Right lobe of liver (tissue), 6 donors: ENCODE measurements at regions not wholly inside any gene's neighbourhood (a gene's known extent, or its start where the extent isn't known, plus 50 kb on each side); places are given as distances from the start of the nearest gene placed in this dataset.
"Not testable (repeated sequence)": the region's sequence is repeated elsewhere in the genome, so short reads cannot be mapped to it uniquely, and the experiment has no call there.

Experiments used
- ATAC-seq, 4 donors: fragments of 200-7000 bp; cut with Tn5 transposase; one replicate each; pipeline ENCODE4 v1.9.1; 2020; ENCODE audit warnings: mild to moderate bottlenecking in 4 of 4, moderate library complexity in 4 of 4
- DNase-seq, 3 donors: peaks; one replicate each; pipeline ENCODE4 v3.0.0-alpha.2; 2020
- H3K27ac ChIP-seq, 3 donors: fragments of 200-600 bp; one replicate each; pipeline ENCODE4 v1.8.0; 2022
- H3K27me3 ChIP-seq, 2 donors: fragments of 200-600 bp; one replicate each; pipeline ENCODE4 v1.8.0; 2022
- H3K36me3 ChIP-seq, 4 donors: fragments of 200-600 bp; sonication (generic) in 1 of 4; one replicate each; pipeline versions ENCODE4 v1.5.1 to v1.8.0; 2017 to 2022; ENCODE audit warnings: control low read depth in 1 of 4
- H3K4me1 ChIP-seq, 4 donors: fragments of 200-600 bp; sonication (generic) in 1 of 4; one replicate each; pipeline versions ENCODE4 v1.5.1 to v1.8.0; 2017 to 2022; ENCODE audit warnings: control low read depth in 1 of 4
- H3K4me3 ChIP-seq, 3 donors: fragments of 200-600 bp; one replicate each; pipeline ENCODE4 v1.8.0; 2022
- H3K9me3 ChIP-seq, 4 donors: fragments of 200-600 bp; sonication (generic) in 1 of 4; one replicate each; pipeline versions ENCODE4 v1.5.1 to v1.8.0; 2017 to 2022; ENCODE audit warnings: control low read depth in 1 of 4
- CTCF ChIP-seq, 4 donors: fragments of 200-600 bp in 3 of 4; fragments of 450-650 bp in 1 of 4; IDR thresholded peaks; one replicate each; pipeline versions ENCODE4 v1.5.1 to v1.8.0; 2016 to 2022; ENCODE audit warnings: antibody characterized with exemption in 4 of 4, mild to moderate bottlenecking in 2 of 4
- POLR2A ChIP-seq: fragments of 450-650 bp; IDR thresholded peaks from one replicate; pipeline ENCODE4 v1.6.1; 2017; ENCODE audit warnings: antibody characterized with exemption, mild to moderate bottlenecking
- WGBS: methylation state at CpG from one replicate; pipeline ENCODE4 v1.1.6; 2018; ENCODE audit warnings: low coverage, low lambda C conversion rate; ENCODE audit not compliant: insufficient coverage; ENCODE audit errors: missing lambda C conversion rate; 5-methylcytosine and 5-hydroxymethylcytosine counted together
- intact Hi-C, 2 donors: fragments of 100-400 bp; cut with DNase I; formaldehyde crosslinking; loops; one replicate each; pipeline versions ENCODE4 v1.11.2 to v1.14.1; 2022
- donor health status: DM: no; HTN: yes; CAD: no.
- donor health status: DM: no; HTN: no; CAD: no.
- donor health status: DM: no; HTN: no; CAD: no.
- donor health status: DM: no; HTN: yes; CAD: no.
- donor health status: DM: no; HTN: yes; CAD: no.

- H3K9me3 ChIP-seq, DNase-seq, H3K27me3 ChIP-seq, intact Hi-C loops, H3K27ac ChIP-seq, H3K4me3 ChIP-seq, H3K36me3 ChIP-seq, H3K4me1 ChIP-seq, ATAC-seq: not testable (repeated sequence)
- 100% methylated on average over 5 of the region's 20 CpGs for WGBS
Observed at GRCh38 chr1:95297906-95298305, 63.9 kb downstream of the RWDD3 start.

- DNase-seq (no peak), ATAC-seq (no peak)
Observed at GRCh38 chr1:95301091-95301490, 67.1 kb downstream of the RWDD3 start.

GRCh38 chr1:95301614-95302013 lies 67.6 kb downstream of the RWDD3 start:
- Histone ChIP-seq H3K4me1 (no peaks in the 10 kb centered on the region), H3K27me3 (no peaks in the 10 kb centered on the region), H3K36me3 (no peaks in the 10 kb centered on the region), H3K4me3 (no peak overlapping the region), H3K27ac (no peak overlapping the region), H3K9me3 (no peaks in the 10 kb centered on the region)
- 63% methylated on average over 3 of the region's 3 CpGs for WGBS
- TF ChIP-seq CTCF (IDR thresholded peaks at IDR 0.05) (no peak), POLR2A (no peak)
- ATAC-seq (no peak), DNase-seq (no peak)
- intact Hi-C loops, result no loop called here

More at GRCh38 chr1:95301091-95301490, 67.1 kb downstream of the RWDD3 start:
- H3K4me3 ChIP-seq, result no peak overlapping the region
- TF ChIP-seq POLR2A, result no peak
- no peak overlapping the region for H3K27ac ChIP-seq
- H3K4me1 ChIP-seq, result no peaks in the 10 kb centered on the region
- H3K9me3 ChIP-seq, result no peaks in the 10 kb centered on the region
- no peaks in the 10 kb centered on the region for H3K27me3 ChIP-seq
- intact Hi-C loops, result no loop called here
- no peaks in the 10 kb centered on the region for H3K36me3 ChIP-seq

GRCh38 chr1:95304803-95305202 lies 70.8 kb downstream of the RWDD3 start:
- Histone ChIP-seq H3K4me1 (no peaks in the 10 kb centered on the region), H3K9me3 (no peaks in the 10 kb centered on the region), H3K27ac (no peak overlapping the region), H3K36me3 (no peaks in the 10 kb centered on the region), H3K4me3 (no peak overlapping the region), H3K27me3 (no peaks in the 10 kb centered on the region)
- 80% methylated on average over 4 of the region's 4 CpGs for WGBS
- no peak for ATAC-seq
- TF ChIP-seq CTCF (IDR thresholded peaks at IDR 0.05) (no peak), POLR2A (no peak)
- intact Hi-C loops, result no loop called here
- no peak for DNase-seq

- intact Hi-C loops, result no loop called here
- Histone ChIP-seq H3K4me3 (no peak overlapping the region), H3K27ac (no peak overlapping the region), H3K9me3 (no peaks in the 10 kb centered on the region), H3K4me1 (no peaks in the 10 kb centered on the region), H3K27me3 (no peaks in the 10 kb centered on the region), H3K36me3 (no peaks in the 10 kb centered on the region)
- DNase-seq (no peak), ATAC-seq (no peak)
- WGBS, result 45% methylated on average over 6 of the region's 6 CpGs
- TF ChIP-seq CTCF (IDR thresholded peaks at IDR 0.05) (no peak), POLR2A (no peak)
Observed at GRCh38 chr1:95308276-95309030, 74.4 kb downstream of the RWDD3 start.
